ENCODE measurements at regions not wholly inside any gene's neighbourhood (a gene's known extent, or its start where the extent isn't known, plus 50 kb on each side); places are given as distances from the start of the nearest gene placed in this dataset.
"Not testable (repeated sequence)": the region's sequence is repeated elsewhere in the genome, so short reads cannot be mapped to it uniquely, and the experiment has no call there.

GRCh38 chr6:22766979-22767378, 197.6 kb downstream of the HDGFL1 start:
- no peak for TF ChIP-seq CTCF (IDR thresholded peaks at IDR 0.05)
- H3K27ac ChIP-seq: no peak overlapping the region
- H3K4me3 ChIP-seq: no peak overlapping the region
- no peak for DNase-seq (ENCODE audit: low spot score)

GRCh38 chr6:22770054-22770453, 200.7 kb downstream of the HDGFL1 start:
- TF ChIP-seq CTCF (IDR thresholded peaks at IDR 0.05): no peak
- DNase-seq (ENCODE audit: low spot score): no peak
- H3K27ac ChIP-seq: no peak overlapping the region
- H3K4me3 ChIP-seq: no peak overlapping the region

DNA sequence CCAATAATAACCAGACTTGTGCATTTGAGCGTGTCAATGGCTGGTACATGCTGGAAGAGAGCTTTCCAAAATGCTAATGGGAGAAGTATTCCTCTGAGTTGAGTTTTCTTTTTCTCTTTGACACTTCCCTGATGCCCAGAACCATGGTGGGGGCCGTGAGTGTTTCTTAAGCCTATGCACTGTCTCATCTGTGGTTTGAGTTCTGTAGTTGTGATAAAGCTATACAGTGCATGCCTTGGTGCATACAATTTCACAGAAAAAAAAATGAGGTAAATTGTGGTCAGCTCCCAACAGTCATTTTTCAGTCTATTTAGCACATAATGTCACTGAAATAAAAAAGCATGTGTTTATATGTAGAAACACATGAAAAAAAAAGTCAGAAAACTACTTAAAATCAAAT, 204.8 kb downstream of the HDGFL1 start:
- TF ChIP-seq CTCF (IDR thresholded peaks at IDR 0.05): no peak
- DNase-seq (ENCODE audit: low spot score): no peak
- no peak overlapping the region for H3K27ac ChIP-seq
- H3K4me3 ChIP-seq: no peak overlapping the region

DNA sequence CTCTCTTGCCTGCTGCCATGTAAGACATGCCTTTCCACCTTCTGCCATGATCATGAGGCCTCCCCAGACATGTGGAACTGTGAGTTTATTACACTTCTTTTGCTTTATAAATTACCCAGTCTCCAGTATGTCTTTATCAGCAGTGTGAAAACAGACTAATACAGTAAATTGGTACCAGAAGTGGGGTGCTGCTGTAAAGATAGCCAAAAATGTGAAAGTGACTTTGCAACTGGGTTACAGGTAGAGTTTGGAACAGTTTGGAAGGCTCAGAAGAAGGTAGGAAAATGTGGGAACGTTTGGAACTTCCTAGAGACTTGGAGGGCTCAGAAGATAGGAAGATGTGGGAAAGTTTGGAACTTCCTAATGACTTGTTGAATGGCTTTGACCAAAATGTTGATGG, 209.1 kb downstream of the HDGFL1 start:
- not testable (repeated sequence) for H3K27ac ChIP-seq; H3K4me3 ChIP-seq; DNase-seq (ENCODE audit: low spot score)

DNA sequence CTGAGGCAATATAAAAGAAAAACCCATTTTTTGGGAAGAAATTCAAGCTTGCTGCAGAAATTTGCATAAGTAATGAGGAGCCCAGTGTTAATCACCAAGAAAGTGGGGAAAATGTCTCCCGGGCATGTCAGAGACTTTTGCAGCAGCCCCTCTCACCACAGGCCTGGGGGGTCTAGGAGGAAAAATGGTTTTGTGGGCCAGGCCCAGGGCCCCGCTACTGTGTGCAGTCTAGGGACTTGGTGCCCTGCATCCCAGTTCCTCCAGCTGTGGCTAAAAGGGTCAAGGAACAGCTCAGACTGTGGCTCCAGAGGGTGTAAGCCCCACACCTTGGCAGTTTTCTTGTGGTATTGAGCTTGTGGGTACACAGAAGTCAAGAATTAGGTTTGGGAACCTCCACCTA, 209.7 kb downstream of the HDGFL1 start:
- DNase-seq (ENCODE audit: low spot score): no peak
- H3K4me3 ChIP-seq: no peak overlapping the region
- no peak for TF ChIP-seq CTCF (IDR thresholded peaks at IDR 0.05)
- no peak overlapping the region for H3K27ac ChIP-seq

GRCh38 chr6:22783931-22784330, 214.6 kb downstream of the HDGFL1 start:
- H3K4me3 ChIP-seq: no peak overlapping the region
- TF ChIP-seq CTCF (IDR thresholded peaks at IDR 0.05): no peak
- no peak overlapping the region for H3K27ac ChIP-seq
- DNase-seq (ENCODE audit: low spot score): no peak

- no peak for TF ChIP-seq CTCF (IDR thresholded peaks at IDR 0.05)
- Histone ChIP-seq H3K27ac (no peak overlapping the region), H3K4me3 (peak overlapping the region; percentile 35)
- DNase-seq (ENCODE audit: low spot score): no peak
These were observed 215.4 kb downstream of the HDGFL1 start for GRCh38 chr6:22784601-22785410.

Measured in coronary artery (tissue), 2 donors.